Osteocyte (in vitro differentiated cells): ENCODE measurements at regions not wholly inside any gene's neighbourhood (a gene's known extent, or its start where the extent isn't known, plus 50 kb on each side); places are given as distances from the start of the nearest gene placed in this dataset.

Experiments
- DNase-seq: peaks from one replicate; pipeline ENCODE4 v3.0.0; 2021; ENCODE audit warnings: mixed read lengths; ENCODE audit not compliant: unreplicated experiment; ENCODE audit errors: extremely low spot score
- H3K27ac Mint-ChIP-seq: one replicate; pipeline ENCODE4 v1.8.0; 2021; ENCODE audit warnings: mild to moderate bottlenecking, mixed read lengths; ENCODE audit not compliant: unreplicated experiment
- H3K27me3 Mint-ChIP-seq: one replicate; pipeline ENCODE4 v1.8.0; 2021; ENCODE audit warnings: mixed read lengths; ENCODE audit not compliant: unreplicated experiment
- H3K36me3 Mint-ChIP-seq: one replicate; pipeline ENCODE4 v1.8.0; 2021; ENCODE audit warnings: mixed read lengths; ENCODE audit not compliant: unreplicated experiment
- H3K4me1 Mint-ChIP-seq: one replicate; pipeline ENCODE4 v1.8.0; 2021; ENCODE audit warnings: mixed read lengths; ENCODE audit not compliant: unreplicated experiment
- H3K4me3 Mint-ChIP-seq: one replicate; pipeline ENCODE4 v1.8.0; 2021; ENCODE audit warnings: mild to moderate bottlenecking, moderate library complexity, mixed read lengths; ENCODE audit not compliant: unreplicated experiment
- H3K9me3 Mint-ChIP-seq: one replicate; pipeline ENCODE4 v1.8.0; 2021; ENCODE audit warnings: mixed read lengths; ENCODE audit not compliant: unreplicated experiment
- TF ChIP-seq, protein P1 (sequence below): fragments of 200-600 bp; sonication (generic); IDR thresholded peaks from 2 replicates; pipeline ENCODE4 v1.5.0; 2021; ENCODE audit warnings: antibody characterized with exemption, mild to moderate bottlenecking, moderate library complexity

DNA sequence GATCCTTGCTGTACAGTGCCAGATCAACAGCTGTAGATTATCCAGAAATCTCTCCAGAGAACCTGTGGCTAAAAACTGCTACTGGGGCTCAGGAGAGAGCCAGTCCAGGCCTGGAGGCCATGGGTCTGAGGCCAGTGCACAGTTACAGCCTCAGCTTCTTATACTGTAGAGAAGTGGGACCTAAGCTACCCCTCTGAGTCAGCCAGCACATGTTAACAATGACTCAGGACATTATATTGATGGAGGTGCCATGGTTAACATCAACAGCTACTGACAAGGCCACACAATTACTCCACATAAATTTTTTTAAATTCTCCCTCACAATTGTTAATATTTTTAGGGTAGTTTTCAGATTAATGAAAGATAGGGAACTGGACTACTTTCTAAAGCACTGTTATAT, 138.5 kb downstream of the RBM26 start:
- DNase-seq: no peak
- TF ChIP-seq, protein P1, sequence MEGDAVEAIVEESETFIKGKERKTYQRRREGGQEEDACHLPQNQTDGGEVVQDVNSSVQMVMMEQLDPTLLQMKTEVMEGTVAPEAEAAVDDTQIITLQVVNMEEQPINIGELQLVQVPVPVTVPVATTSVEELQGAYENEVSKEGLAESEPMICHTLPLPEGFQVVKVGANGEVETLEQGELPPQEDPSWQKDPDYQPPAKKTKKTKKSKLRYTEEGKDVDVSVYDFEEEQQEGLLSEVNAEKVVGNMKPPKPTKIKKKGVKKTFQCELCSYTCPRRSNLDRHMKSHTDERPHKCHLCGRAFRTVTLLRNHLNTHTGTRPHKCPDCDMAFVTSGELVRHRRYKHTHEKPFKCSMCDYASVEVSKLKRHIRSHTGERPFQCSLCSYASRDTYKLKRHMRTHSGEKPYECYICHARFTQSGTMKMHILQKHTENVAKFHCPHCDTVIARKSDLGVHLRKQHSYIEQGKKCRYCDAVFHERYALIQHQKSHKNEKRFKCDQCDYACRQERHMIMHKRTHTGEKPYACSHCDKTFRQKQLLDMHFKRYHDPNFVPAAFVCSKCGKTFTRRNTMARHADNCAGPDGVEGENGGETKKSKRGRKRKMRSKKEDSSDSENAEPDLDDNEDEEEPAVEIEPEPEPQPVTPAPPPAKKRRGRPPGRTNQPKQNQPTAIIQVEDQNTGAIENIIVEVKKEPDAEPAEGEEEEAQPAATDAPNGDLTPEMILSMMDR: no peak
- no peaks in the 10 kb centered on the region for H3K4me1 Mint-ChIP-seq
- peaks cover 2% of the 10 kb centered on the region for H3K27me3 Mint-ChIP-seq
- no peak overlapping the region for H3K4me3 Mint-ChIP-seq
- no peaks in the 10 kb centered on the region for H3K36me3 Mint-ChIP-seq
- H3K27ac Mint-ChIP-seq: no peak overlapping the region
- H3K9me3 Mint-ChIP-seq: peaks cover 3% of the 10 kb centered on the region

DNA sequence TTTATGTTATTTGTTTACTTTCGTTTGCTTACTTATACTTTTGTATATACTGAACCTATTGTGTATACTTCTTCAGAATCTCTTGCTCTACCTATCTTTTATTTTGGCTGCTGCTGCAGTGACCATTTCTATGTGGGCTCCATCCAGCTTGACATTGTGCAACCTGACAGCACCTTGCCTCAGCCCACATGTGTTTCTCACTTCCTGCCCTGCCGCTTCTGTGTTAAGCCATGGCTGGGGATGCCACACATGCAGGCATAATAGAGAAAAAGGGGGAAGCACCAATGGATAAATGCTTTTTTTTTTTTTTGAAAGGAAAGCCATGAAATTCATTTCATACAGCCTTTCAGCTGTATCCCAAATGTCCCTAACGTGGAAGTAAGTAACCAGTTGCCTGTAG, 147.6 kb downstream of the RBM26 start:
- peaks cover 21% of the 10 kb centered on the region for H3K27me3 Mint-ChIP-seq
- DNase-seq: no peak
- H3K9me3 Mint-ChIP-seq: no peaks in the 10 kb centered on the region
- TF ChIP-seq, protein P1: no peak
- no peaks in the 10 kb centered on the region for H3K4me1 Mint-ChIP-seq
- H3K27ac Mint-ChIP-seq: no peak overlapping the region
- no peaks in the 10 kb centered on the region for H3K36me3 Mint-ChIP-seq
- H3K4me3 Mint-ChIP-seq: no peak overlapping the region

DNA sequence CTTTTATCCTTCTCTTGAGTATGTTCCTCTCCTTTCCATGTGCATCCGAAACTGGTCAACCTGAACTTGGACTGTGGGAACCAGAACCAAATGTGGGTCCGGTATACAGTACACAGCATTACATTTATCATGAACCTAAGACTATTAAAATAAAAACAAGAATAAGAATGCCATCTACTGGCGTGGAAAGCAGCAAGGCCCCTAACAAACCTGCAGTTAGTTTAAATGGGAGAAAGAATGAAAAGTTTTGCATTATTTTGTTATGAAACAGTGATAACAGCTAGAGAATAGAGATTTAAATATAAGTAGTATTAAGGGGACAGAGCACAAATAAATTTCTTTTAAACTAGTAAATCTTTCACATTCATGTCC, 159.5 kb downstream of the RBM26 start:
- TF ChIP-seq, protein P1: no peak
- H3K36me3 Mint-ChIP-seq: no peaks in the 10 kb centered on the region
- no peaks in the 10 kb centered on the region for H3K4me1 Mint-ChIP-seq
- no peak overlapping the region for H3K4me3 Mint-ChIP-seq
- DNase-seq: no peak
- H3K27ac Mint-ChIP-seq: no peak overlapping the region
- no peaks in the 10 kb centered on the region for H3K27me3 Mint-ChIP-seq
- no peaks in the 10 kb centered on the region for H3K9me3 Mint-ChIP-seq

DNA sequence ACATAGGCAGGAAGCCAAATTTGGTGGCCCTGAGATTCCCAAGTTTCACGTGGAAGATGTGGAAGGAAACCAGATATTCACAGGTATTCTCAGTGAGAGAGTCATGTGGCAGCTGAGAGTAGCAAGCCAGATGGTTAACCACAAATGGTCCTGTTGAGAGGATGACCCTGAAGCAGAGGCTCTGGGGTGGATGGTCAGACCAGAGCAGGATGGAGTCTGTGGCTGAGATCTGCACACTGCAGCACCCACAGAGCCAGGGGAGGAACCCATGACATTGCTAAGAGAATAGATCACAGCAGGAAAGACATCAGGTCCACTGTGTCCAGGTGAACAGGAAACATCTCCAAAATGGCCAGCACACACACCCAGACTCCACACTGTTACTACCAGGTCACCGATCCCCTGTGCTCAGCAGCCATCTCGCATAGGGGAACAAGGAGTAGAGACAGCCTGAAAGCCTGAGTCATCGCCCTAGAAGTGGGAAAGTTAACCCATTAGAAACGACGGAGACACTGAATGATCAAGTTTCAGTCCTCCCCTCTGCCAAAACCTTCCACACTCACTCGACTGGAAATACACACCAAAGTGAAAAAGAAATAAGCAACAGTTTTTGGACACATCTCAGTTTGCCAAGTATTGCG, 160.0 kb downstream of the RBM26 start:
- Mint-ChIP-seq H3K36me3 (no peaks in the 10 kb centered on the region), H3K4me1 (no peaks in the 10 kb centered on the region), H3K4me3 (no peak overlapping the region), H3K27me3 (no peaks in the 10 kb centered on the region), H3K27ac (no peak overlapping the region), H3K9me3 (no peaks in the 10 kb centered on the region)
- TF ChIP-seq, protein P1: no peak
- no peak for DNase-seq

DNA sequence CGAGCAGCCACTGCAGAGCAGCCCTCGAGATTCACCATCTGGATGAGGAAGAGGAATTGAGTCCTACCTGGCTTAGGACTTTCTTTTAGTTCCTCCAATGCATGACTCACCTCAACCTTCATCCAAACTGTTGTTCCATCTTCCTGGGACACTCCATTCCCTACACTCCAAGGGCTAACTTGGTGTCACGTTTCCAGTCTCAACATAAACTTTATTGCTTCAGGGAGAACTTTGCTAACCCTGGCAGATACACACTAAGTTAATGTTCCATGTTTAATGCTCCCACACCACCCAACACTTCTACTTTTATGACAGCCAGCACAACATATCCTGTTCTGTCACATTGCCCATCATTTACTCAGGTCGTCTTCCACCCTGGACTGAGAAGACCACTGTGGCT, 164.4 kb downstream of the RBM26 start:
- H3K27me3 Mint-ChIP-seq: no peaks in the 10 kb centered on the region
- no peak overlapping the region for H3K27ac Mint-ChIP-seq
- H3K36me3 Mint-ChIP-seq: no peaks in the 10 kb centered on the region
- H3K4me3 Mint-ChIP-seq: no peak overlapping the region
- no peak for DNase-seq
- TF ChIP-seq, protein P1: no peak
- H3K4me1 Mint-ChIP-seq: no peaks in the 10 kb centered on the region
- no peaks in the 10 kb centered on the region for H3K9me3 Mint-ChIP-seq
